ENCODE measurements at regions not wholly inside any gene's neighbourhood (a gene's known extent, or its start where the extent isn't known, plus 50 kb on each side); places are given as distances from the start of the nearest gene placed in this dataset.

DNA sequence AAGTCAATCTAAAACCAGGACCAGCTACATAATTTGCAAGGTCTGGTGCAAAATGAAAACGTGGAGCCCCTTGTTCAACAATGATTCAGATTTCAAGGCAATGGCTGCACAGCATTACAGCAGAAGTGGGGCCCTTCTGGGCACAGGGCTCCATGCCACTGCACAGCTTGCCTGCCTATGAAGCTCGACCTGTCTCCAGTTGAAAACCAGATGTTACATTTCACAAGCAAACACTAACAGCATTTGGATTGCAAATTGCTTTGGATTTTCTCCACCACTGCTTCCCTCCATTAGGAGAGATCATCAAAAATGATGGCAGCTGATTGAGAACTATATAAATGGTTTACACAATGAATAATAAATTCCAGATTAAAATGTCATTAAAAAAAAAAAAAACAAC, 551.4 kb upstream of the ZFHX3 start:
- H3K36me3 ChIP-seq (ENCODE audit: control insufficient read depth, insufficient read depth, low read length): no peaks in the 10 kb centered on the region
- WGBS, 2 experiments (ENCODE audit: insufficient coverage in 2 of 2): 82 to 100% methylated on average over 1 to 2 of the region's 2 CpGs

DNA sequence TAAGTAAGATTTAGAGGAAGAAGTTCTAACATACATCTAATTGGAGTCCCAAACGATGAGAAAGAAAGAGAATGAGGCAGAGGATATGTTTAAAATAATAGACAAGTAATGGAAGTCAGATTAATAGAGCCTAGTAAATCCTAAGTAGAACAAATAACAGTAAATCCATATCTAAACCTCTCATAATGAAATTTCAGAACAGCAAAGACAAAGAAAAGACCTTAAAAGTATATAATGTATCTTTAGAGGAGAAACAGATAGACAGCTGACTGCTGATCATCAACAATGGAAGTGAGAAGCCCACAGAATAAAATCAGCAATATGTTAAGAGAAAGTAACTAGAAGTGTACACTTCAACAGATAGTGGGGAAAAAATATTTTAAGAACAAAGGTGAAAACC, 536.2 kb upstream of the ZFHX3 start:
- WGBS, 2 experiments (ENCODE audit: insufficient coverage in 2 of 2): no CpG with 5 or more reads among the region's 1 CpG
- no peak overlapping the region for H3K27ac ChIP-seq (ENCODE audit: low read depth, low read length, severe bottlenecking)
- no peaks in the 10 kb centered on the region for H3K9me3 ChIP-seq (ENCODE audit: control insufficient read depth, low read length)
- H3K4me3 ChIP-seq (ENCODE audit: extremely low read depth, insufficient read depth, low read length, poor library complexity, severe bottlenecking): no peak overlapping the region
- no peaks in the 10 kb centered on the region for H3K36me3 ChIP-seq (ENCODE audit: control insufficient read depth, insufficient read depth, low read length)
- H3K4me1 ChIP-seq (ENCODE audit: control insufficient read depth, insufficient read depth, low read length, poor library complexity, severe bottlenecking): no peaks in the 10 kb centered on the region

More for the DNA sequence above, 551.4 kb upstream of the ZFHX3 start:
- H3K9me3 ChIP-seq (ENCODE audit: control insufficient read depth, low read length): no peaks in the 10 kb centered on the region
- H3K4me3 ChIP-seq (ENCODE audit: extremely low read depth, insufficient read depth, low read length, poor library complexity, severe bottlenecking): no peak overlapping the region
- H3K27ac ChIP-seq (ENCODE audit: low read depth, low read length, severe bottlenecking): no peak overlapping the region
- no peaks in the 10 kb centered on the region for H3K4me1 ChIP-seq (ENCODE audit: control insufficient read depth, insufficient read depth, low read length, poor library complexity, severe bottlenecking)

DNA sequence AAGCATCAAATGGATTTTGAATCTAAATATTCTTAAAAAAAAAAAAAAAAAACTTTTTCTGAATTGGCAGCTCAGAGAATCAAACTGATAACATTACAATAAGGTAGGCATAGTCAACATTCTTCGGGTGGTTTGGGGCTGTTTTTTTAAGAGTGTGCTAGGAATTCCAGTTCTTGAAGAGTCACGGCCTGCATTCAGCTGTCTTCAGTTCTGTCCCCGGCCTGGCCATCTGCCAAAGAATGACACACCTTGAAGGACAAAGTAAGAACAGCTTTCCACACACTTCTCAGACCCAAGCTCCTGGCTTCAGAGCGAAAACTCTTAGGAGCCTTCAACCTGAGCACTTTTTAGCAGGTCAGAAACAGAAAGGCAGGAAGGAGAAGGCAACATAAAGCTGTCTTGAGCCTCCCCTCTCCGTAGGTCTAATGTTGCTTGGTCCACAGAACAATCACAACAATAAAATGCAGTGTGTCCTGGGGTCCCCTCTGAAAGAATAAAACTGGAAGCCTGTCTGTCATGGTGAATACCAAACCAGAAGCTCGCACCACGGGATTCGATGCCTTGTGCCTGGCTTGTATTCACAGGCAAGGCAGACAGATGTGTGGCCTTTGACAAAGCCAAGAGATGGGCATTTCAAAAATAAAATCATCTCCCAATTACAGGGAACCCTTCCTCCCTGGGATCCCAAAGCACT, 524.4 kb upstream of the ZFHX3 start:
- Histone ChIP-seq H3K4me3 (ENCODE audit: extremely low read depth, insufficient read depth, low read length, poor library complexity, severe bottlenecking) (no peak overlapping the region), H3K27ac (ENCODE audit: low read depth, low read length, severe bottlenecking) (peak overlapping the region; percentile 64), H3K36me3 (ENCODE audit: control insufficient read depth, insufficient read depth, low read length) (no peaks in the 10 kb centered on the region), H3K4me1 (ENCODE audit: control insufficient read depth, insufficient read depth, low read length, poor library complexity, severe bottlenecking) (peaks cover 10% of the 10 kb centered on the region), H3K9me3 (ENCODE audit: control insufficient read depth, low read length) (no peaks in the 10 kb centered on the region)
- WGBS, 2 experiments (ENCODE audit: insufficient coverage in 2 of 2): 53 to 60% methylated on average over 6 of the region's 8 CpGs

DNA sequence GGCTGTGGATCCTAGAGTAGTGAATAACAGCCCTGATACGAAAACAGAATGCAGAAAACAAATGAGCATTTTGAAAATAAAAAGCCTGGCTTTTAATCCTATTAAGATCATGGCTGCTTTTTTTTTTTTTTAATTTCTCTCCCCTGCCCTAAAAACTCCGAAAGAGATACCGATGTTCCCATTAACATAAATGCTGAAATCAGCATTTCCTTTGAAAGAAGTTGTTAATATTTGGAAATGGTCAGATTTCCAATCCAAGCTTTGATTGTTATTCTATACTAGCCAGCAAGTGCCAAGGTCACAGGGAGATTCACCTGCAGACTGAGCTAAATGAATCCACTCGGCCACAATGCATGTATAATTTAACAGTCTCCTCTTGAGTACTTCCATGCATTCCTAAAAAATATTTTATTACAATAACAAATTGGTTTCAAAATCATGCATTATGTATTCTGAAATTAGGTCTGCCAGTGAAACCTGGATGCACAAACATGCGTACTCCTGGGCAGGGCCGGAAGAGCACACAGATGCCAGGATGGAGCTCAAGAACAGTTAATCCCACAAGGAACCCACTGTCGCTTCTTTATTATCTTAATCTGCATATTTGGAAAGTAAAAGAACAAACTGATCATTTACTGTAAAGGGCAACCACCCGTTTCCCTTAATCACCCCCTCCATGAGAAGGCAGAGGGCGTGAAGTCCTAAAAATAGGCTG, 521.5 kb upstream of the ZFHX3 start:
- Histone ChIP-seq H3K9me3 (ENCODE audit: control insufficient read depth, low read length) (no peaks in the 10 kb centered on the region), H3K4me1 (ENCODE audit: control insufficient read depth, insufficient read depth, low read length, poor library complexity, severe bottlenecking) (peaks cover 10% of the 10 kb centered on the region), H3K4me3 (ENCODE audit: extremely low read depth, insufficient read depth, low read length, poor library complexity, severe bottlenecking) (no peak overlapping the region), H3K27ac (ENCODE audit: low read depth, low read length, severe bottlenecking) (no peak overlapping the region), H3K36me3 (ENCODE audit: control insufficient read depth, insufficient read depth, low read length) (no peaks in the 10 kb centered on the region)
- 83 to 100% methylated on average over 4 to 5 of the region's 9 CpGs for WGBS, 2 experiments (ENCODE audit: insufficient coverage in 2 of 2)

DNA sequence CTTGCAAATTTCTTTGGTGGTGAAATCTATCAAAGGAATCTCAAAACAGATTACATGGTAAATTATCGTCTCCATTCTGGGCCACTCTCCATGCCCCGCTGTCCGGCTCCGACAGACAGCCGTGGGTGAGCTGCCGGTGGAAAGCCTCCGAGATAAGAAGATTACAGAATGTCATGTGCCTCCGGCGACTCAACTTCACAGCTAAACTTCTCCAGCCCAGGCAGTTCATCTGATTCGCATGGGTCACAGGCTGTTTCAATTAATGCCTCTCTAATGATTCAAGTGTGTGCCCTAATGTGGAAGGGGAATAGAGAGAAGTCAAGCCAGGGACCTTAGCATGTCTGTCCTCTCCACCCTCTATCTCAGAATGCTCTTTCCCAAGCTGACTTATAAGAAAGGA, 520.8 kb upstream of the ZFHX3 start:
- Histone ChIP-seq H3K36me3 (ENCODE audit: control insufficient read depth, insufficient read depth, low read length) (no peaks in the 10 kb centered on the region), H3K27ac (ENCODE audit: low read depth, low read length, severe bottlenecking) (no peak overlapping the region), H3K9me3 (ENCODE audit: control insufficient read depth, low read length) (no peaks in the 10 kb centered on the region), H3K4me3 (ENCODE audit: extremely low read depth, insufficient read depth, low read length, poor library complexity, severe bottlenecking) (no peak overlapping the region), H3K4me1 (ENCODE audit: control insufficient read depth, insufficient read depth, low read length, poor library complexity, severe bottlenecking) (peaks cover 10% of the 10 kb centered on the region)
- 80 to 95% methylated on average over 7 of the region's 10 CpGs for WGBS, 2 experiments (ENCODE audit: insufficient coverage in 2 of 2)

DNA sequence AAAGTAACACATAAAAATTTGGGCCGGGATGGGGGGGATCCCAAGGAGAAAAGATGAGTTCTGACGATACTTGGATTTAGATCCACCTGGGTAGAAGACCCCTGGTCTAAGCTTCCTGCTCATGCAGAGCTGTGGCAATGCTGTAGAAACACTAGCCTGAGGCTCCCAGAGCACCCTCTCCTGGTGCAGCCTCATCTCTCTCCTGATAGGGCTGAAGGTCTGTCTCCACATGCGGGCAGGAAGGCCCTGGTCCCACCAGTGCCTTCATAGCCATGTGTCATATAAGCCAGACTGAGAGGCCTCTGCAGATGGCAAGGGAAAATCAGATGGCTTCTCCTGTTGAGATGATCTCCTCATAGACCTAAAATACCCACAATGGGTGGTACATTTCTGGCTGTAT, 518.0 kb upstream of the ZFHX3 start:
- WGBS, 2 experiments (ENCODE audit: insufficient coverage in 2 of 2): 88 to 91% methylated on average over 2 of the region's 3 CpGs
- no peaks in the 10 kb centered on the region for H3K36me3 ChIP-seq (ENCODE audit: control insufficient read depth, insufficient read depth, low read length)

DNA sequence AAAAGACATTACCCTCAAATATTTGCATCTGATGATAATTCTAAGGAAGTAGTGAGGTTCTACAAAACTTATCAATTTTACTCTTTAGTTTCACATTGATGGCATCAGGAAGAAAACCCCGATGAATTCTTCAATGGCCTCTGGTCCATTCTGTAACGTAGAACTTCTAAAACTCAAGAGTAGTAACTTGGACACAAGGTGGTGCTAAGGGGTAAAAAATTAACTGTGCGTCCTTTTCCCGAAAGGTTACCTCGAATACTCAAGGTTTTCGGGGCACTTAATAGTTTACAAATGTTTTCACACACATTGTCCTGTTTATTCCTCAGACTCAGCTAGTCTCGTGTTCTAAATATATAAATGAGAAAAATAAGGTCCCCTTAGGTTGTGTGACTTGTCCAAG, 517.3 kb upstream of the ZFHX3 start:
- 60 to 78% methylated on average over 1 to 4 of the region's 7 CpGs for WGBS, 2 experiments (ENCODE audit: insufficient coverage in 2 of 2)
- Histone ChIP-seq H3K36me3 (ENCODE audit: control insufficient read depth, insufficient read depth, low read length) (no peaks in the 10 kb centered on the region), H3K4me3 (ENCODE audit: extremely low read depth, insufficient read depth, low read length, poor library complexity, severe bottlenecking) (no peak overlapping the region), H3K9me3 (ENCODE audit: control insufficient read depth, low read length) (no peaks in the 10 kb centered on the region), H3K27ac (ENCODE audit: low read depth, low read length, severe bottlenecking) (no peak overlapping the region), H3K4me1 (ENCODE audit: control insufficient read depth, insufficient read depth, low read length, poor library complexity, severe bottlenecking) (peaks cover 4% of the 10 kb centered on the region)

More for the DNA sequence above, 518.0 kb upstream of the ZFHX3 start:
- no peaks in the 10 kb centered on the region for H3K9me3 ChIP-seq (ENCODE audit: control insufficient read depth, low read length)
- H3K4me3 ChIP-seq (ENCODE audit: extremely low read depth, insufficient read depth, low read length, poor library complexity, severe bottlenecking): no peak overlapping the region
- no peak overlapping the region for H3K27ac ChIP-seq (ENCODE audit: low read depth, low read length, severe bottlenecking)
- peaks cover 4% of the 10 kb centered on the region for H3K4me1 ChIP-seq (ENCODE audit: control insufficient read depth, insufficient read depth, low read length, poor library complexity, severe bottlenecking)

DNA sequence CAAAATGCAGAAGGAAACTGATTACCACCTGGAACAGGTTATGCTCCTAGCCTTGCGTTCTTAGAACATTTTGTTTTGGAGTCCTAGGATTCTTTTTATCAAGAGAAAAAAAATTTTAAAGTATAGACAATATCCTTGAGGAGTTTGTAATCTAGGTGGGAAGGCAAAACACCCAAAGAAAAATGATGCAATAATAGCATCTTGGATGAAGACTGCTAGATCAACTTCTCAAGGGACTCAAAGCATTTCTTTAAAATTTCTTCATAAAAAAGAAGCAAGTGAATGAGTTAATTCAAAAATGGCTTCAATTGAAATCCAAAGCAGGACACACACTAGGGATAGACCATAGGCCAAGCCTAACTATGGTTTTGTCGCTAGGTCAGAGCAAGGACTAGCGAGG, 515.8 kb upstream of the ZFHX3 start:
- no peaks in the 10 kb centered on the region for H3K9me3 ChIP-seq (ENCODE audit: control insufficient read depth, low read length)
- WGBS, 2 experiments (ENCODE audit: insufficient coverage in 2 of 2): 100% methylated on average over 1 to 2 of the region's 3 CpGs
- H3K4me1 ChIP-seq (ENCODE audit: control insufficient read depth, insufficient read depth, low read length, poor library complexity, severe bottlenecking): peaks cover under 1% of the 10 kb centered on the region
- H3K27ac ChIP-seq (ENCODE audit: low read depth, low read length, severe bottlenecking): no peak overlapping the region
- no peak overlapping the region for H3K4me3 ChIP-seq (ENCODE audit: extremely low read depth, insufficient read depth, low read length, poor library complexity, severe bottlenecking)
- H3K36me3 ChIP-seq (ENCODE audit: control insufficient read depth, insufficient read depth, low read length): no peaks in the 10 kb centered on the region

DNA sequence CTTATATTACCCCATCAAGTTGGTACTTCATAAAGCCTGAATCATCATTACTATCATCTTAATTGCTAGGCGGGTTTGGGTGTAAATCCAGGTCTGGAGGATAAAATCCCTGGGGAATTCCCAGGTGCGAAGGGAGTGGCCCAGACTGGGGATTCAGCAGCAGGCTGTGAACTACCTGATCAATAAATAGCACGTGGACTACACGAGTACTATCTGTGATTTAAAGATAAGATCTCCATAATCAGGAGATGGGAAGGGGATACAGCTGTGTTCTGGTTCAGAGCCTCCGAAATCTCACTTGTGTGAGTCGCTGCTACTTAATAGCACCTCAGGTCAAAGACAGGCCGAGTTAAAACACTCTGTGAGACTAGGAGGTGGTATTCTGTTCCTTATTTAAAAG, 512.6 kb upstream of the ZFHX3 start:
- no peaks in the 10 kb centered on the region for H3K36me3 ChIP-seq (ENCODE audit: control insufficient read depth, insufficient read depth, low read length)
- H3K9me3 ChIP-seq (ENCODE audit: control insufficient read depth, low read length): no peaks in the 10 kb centered on the region
- no peak overlapping the region for H3K4me3 ChIP-seq (ENCODE audit: extremely low read depth, insufficient read depth, low read length, poor library complexity, severe bottlenecking)
- WGBS, 2 experiments (ENCODE audit: insufficient coverage in 2 of 2): 77 to 91% methylated on average over 5 of the region's 7 CpGs
- H3K27ac ChIP-seq (ENCODE audit: low read depth, low read length, severe bottlenecking): no peak overlapping the region
- H3K4me1 ChIP-seq (ENCODE audit: control insufficient read depth, insufficient read depth, low read length, poor library complexity, severe bottlenecking): no peaks in the 10 kb centered on the region

DNA sequence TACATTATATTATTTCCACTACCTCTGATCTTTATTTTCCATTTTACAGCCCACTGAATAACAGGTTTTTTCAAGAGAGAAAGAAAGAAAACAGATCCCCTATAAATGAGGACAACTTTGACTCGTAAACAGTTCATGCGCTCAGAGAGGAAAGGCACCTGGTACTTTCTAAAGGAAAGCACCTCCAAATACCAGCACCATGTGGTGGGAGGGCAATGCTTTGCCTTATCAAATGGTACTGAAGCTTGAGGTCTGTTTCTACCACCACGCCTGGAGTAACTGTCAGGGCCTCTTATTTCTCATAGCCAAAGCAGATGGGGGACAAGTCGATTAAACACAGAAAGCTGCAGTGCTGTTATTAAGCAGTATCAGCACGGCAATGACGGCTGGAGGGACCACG, 510.3 kb upstream of the ZFHX3 start:
- H3K4me1 ChIP-seq (ENCODE audit: control insufficient read depth, insufficient read depth, low read length, poor library complexity, severe bottlenecking): no peaks in the 10 kb centered on the region
- H3K36me3 ChIP-seq (ENCODE audit: control insufficient read depth, insufficient read depth, low read length): no peaks in the 10 kb centered on the region
- no peak overlapping the region for H3K4me3 ChIP-seq (ENCODE audit: extremely low read depth, insufficient read depth, low read length, poor library complexity, severe bottlenecking)
- 86 to 94% methylated on average over 2 to 5 of the region's 7 CpGs for WGBS, 2 experiments (ENCODE audit: insufficient coverage in 2 of 2)
- no peak overlapping the region for H3K27ac ChIP-seq (ENCODE audit: low read depth, low read length, severe bottlenecking)
- H3K9me3 ChIP-seq (ENCODE audit: control insufficient read depth, low read length): no peaks in the 10 kb centered on the region
